Mammary epithelial cell (primary cell): ENCODE measurements at regions not wholly inside any gene's neighbourhood (a gene's known extent, or its start where the extent isn't known, plus 50 kb on each side); places are given as distances from the start of the nearest gene placed in this dataset.

Experiments
- EZH2 ChIP-seq: IDR thresholded peaks from 2 replicates; pipeline ENCODE4 v1.6.1; 2012; ENCODE audit warnings: low read length, inconsistent platforms, borderline replicate concordance
- TF ChIP-seq, protein P1 (sequence below), 2 donors: IDR thresholded peaks in 1 of 2; conservative IDR thresholded peaks in 1 of 2; 2 replicates each; pipeline ENCODE4 v1.5.1; 2011 to 2012; ENCODE audit warnings: inconsistent platforms in 2 of 2, low read length in 2 of 2, mild to moderate bottlenecking in 2 of 2, control low read depth in 1 of 2, low read depth in 1 of 2; ENCODE audit not compliant: insufficient read depth in 1 of 2; ENCODE audit errors: extremely low read depth in 1 of 2

DNA sequence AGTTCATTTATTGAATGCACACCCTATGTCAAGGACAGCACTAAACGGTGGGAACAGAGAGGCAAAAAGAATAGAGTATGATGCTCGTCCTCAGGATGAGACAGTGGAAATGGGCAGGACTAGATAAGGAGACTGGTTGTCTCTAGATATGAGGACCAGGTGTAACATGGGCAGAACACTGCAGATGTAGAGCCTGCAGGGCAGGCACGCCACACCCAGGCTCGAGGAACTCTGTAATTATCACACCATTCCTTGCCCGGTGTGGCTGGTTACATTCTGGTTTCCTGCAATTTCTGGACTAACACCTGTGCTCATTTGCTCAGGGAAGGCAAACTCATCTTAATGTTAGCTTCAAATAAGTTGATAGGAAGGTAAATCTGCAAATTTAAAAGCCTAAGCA is 334.4 kb downstream of the DHX15 start:
- TF ChIP-seq, protein P1, sequence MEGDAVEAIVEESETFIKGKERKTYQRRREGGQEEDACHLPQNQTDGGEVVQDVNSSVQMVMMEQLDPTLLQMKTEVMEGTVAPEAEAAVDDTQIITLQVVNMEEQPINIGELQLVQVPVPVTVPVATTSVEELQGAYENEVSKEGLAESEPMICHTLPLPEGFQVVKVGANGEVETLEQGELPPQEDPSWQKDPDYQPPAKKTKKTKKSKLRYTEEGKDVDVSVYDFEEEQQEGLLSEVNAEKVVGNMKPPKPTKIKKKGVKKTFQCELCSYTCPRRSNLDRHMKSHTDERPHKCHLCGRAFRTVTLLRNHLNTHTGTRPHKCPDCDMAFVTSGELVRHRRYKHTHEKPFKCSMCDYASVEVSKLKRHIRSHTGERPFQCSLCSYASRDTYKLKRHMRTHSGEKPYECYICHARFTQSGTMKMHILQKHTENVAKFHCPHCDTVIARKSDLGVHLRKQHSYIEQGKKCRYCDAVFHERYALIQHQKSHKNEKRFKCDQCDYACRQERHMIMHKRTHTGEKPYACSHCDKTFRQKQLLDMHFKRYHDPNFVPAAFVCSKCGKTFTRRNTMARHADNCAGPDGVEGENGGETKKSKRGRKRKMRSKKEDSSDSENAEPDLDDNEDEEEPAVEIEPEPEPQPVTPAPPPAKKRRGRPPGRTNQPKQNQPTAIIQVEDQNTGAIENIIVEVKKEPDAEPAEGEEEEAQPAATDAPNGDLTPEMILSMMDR (conservative IDR thresholded peaks at IDR 0.05 in 1 of 2, IDR thresholded peaks at IDR 0.05 in 1 of 2; ENCODE audit: extremely low read depth in 1 of 2, insufficient read depth in 1 of 2, low read depth in 1 of 2, low read length in 2 of 2), result no peak
- no peak for TF ChIP-seq EZH2
